ENCODE measurements at regions not wholly inside any gene's neighbourhood (a gene's known extent, or its start where the extent isn't known, plus 50 kb on each side); places are given as distances from the start of the nearest gene placed in this dataset.
"Not testable (repeated sequence)": the region's sequence is repeated elsewhere in the genome, so short reads cannot be mapped to it uniquely, and the experiment has no call there.

DNA sequence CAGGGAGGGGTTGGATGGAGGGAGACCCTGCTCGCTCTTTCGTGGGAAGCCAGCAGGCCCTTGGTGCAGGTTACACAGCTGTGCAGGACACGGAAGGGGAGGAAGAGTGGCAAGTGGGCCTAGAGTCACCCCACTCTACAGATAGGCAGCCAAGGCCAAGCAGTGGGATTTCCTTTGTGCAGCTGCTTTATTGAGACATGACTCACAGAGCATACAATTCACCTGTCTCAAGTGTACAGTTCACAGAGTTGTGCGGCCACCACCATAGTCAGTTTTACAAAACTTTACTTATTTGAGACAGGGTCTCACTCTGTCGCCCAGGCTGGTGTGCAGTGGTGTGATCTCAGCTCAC, 91.2 kb upstream of the CIBAR2 start:
- no peak for DNase-seq

DNA sequence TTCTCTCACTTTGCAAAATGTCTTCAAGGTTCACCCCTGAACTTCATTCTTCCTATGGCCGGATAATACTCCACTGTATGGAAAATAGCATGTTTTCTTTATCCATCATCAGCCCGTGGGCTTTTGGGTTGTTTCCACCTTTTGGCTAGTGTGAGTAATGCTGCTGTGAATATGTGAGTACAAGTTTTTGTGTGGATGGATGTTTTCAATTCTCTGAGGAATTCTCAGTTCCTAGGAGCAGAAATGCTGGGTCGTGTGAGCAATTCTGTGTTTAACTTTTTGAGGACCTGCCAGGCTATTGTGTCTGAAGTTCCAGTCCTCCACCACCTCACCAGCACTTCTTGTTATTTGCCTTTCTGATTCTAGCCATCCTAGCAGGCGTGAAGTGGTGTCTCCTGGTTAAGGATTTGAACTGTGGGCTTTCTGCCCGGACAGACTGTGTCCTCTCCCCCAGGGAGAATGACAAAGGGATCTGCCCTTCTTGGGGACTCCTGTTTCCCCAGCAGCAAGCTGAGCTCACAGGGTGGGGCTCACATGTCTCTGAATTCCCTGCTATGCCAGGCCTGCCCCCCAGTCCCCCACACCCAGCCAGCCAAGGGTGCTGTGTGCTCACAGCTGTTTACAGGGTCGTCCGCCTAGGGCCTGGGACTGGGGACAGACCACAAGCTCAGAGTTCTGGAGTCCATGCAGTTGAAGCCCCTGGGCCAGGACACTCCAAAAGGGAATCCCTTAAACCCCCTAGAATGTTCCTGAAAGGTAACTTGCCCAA, 92.2 kb upstream of the CIBAR2 start:
- no peak for DNase-seq

DNA sequence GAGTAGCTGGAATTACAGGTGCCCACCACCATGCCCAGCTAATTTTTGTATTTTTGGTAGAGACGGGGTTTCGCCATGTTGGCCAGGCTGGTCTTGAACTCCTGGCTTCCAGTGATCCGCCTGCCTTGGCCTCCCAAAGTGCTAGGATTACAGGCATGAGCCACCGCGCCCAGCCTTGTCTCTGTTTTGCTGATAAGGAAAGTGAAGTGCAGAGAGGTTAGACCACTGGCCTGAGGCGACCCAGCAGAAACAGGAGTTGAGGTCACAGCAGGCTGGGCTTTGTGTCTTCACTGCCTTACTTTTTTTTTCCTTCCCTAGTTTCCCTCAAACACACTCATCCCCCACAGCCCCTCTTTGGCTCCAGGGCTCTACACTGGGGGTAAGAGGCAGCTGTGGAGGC, 93.0 kb upstream of the CIBAR2 start:
- DNase-seq: not testable (repeated sequence)

DNA sequence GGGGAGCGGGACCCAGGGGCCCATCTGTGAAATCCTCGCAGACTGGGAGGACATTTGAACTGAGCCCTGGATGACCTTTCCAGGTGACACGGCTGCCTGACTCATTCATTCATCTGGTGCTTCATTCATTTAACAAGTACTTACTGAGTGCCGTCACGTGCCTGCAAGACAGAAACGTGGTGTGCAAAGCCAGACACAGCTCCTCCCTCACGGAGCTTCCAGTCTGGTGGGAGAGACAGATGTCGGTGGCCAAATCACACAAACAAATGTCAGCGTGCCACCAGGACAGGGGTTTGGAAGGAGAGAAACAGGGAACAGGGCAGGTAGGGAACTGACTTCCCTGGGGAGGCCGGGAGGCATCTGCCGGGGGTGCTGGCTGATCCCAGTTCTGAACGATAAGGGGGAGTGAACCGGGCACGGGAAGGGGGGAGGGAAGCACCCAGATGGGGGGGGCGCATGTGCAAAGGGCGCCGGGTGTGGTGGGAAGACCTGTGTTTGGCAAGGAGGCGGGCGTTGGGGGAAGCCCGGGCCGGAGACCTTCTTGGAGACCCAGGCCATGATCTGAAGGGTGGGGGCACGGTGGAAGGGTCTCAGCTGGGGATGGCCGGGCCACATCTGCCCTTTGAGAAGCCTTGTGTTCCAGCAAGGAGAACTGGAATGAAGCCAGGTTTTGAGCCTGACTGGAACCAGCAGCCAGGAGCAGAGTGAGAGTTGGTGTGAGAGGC, 93.6 kb upstream of the CIBAR2 start:
- DNase-seq: no peak

DNA sequence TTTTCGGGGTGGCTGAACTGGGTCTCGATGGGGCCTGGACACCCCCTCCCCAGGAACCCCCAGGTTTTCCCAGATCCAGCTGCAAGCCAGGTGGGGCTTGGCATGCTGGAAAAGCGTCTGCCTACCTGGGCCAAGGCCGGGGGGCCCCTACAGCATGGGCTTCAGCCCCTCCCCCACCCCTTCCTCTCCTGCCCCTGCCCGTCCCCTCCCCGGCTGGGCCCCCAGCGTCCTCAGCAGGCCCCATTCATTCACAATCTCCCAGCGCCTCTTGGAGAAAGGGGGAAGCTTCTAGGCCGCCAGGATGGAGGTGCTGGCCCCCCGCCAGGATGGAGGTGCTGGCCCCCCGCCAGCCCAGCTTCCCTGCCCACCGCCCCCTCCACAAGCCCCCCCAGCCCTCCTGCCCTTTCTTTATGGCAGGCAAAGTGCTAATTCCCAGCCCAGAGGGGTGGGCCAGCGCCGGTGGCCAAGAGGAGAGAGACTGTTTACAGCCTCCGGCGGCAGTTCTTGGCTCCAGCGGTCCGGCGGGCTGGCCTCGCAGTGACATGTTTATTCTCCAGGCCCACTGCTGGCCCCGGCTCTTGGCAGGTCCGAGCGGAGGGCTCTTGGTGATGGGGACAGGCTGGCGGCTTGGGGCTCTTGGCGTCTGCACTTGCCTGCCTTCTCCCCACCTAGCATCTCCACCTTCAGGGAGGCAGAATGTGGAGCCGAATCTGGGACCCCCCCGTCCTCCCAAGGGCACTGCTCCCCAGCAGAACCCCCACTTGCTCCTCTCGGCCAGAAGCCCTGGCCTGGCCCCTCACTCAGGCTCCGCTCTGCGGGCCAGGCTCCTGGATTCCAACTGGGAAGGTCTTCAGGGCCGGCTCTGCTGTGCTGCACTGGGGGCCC, 94.4 kb upstream of the CIBAR2 start:
- no peak for DNase-seq

DNA sequence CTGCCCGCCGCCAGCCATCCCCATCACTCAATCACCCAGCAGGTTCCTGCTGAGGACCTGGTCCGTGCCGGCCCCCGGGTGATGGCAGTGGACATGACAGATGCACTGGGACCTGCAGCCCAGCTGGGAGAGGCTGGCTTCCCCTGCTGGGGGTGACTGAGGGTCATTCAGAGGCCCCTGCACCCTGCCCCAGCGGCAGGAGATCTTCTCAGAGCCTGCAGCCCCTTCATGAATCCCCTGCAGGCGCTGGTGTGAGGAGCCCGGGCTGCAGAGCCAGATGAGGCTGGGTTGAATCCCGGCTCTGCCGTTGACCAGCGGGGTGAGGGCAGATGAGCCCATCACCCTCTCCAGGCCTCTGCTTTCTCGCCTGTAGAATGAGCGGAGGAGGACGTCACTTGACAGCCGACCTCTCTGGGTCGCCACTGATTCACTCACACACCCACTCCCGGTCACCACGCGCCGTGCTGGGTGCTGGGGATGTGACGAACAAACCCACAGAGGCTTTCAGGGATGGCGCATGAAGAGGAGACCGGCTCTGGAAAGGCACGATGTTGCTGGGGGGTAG, 95.2 kb upstream of the CIBAR2 start:
- no peak for DNase-seq

DNA sequence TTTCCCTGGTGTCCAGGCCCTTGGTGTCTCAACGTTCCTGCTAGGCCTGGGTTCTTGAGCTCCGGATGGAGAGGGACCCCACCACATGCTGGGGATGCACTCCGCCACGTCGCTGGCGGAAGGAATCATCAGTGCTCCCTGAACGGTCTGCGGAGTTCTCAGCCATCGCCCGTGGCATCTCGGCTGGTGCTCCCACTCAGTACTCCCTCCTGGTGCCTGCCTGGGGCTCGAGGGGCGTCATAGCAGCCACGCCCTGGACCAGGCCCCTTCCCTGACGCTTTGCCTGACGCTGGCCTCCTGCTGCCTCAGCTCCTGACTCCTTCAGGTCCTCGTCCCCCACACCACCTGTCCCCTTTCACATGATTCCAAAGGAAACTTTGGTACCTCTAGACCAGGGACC, 95.9 kb upstream of the CIBAR2 start:
- DNase-seq: no peak

DNA sequence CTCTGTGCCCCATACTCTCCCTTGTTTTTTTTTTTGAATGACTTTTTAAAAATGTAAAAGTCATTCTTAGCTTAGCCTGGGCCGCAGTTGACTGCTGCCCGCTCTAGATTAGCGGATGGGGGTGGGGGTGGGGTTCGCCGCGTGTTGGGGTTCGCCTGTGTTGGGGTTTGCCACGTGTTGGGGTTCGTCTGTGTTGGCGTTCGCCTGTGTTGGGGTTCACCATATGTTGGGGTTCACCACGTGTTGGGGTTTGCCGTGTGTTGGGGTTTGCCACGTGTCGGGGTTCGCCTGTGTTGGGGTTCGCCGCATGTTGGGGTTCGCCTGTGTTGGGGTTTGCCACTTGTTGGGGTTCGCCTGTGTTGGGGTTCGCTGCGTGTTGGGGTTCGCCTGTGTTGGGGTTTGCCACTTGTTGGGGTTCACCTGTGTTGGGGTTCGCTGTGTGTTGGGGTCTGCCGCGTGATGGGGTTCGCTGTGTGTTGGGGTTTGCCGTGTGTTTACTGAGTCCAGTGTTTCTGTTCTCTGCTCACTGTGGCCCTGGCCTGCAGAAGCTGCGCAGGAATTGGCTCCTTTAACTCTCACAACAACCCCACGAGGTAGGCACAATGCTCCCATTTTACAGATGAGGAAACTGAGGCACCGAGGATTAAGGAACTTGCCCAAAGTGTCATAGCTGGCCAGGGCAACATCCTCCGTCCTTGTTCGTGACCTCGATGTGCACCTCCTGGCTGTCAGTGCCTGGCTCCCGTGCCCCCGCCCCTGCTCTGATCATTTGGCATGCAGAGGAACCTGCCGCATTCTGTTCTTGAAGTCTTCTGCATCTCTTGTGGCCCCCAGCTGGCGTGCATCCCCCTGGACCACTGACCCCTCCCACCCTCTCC, 96.6 kb upstream of the CIBAR2 start:
- DNase-seq: no peak

DNA sequence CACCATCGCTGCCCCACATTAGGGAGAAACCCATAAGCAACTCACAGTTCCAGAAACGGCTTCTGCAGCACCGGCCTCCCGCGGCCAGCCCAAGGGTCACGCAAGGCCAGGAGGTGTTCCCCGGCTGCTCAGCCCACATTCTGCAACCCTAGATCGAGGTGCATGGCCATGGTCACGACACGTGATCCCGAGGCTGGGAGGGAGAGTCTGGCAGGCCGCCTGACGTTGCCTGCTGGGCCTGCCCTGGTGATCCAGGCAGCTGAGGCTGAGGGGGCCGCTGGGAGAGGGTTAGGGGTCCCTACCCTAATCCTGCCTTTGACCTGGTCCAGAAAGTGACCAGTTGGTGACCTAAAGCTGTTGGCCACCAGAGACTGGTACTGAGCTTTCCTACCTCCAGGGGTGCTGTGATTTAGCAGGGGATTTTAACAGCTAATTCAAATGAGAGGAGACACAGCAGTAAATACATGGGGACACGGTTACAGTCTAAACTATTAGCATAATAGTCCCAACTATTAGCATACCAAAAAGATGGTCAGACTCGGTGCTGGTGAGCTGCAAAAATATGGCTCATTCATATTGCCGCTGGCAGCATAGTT, 97.4 kb upstream of the CIBAR2 start:
- no peak for DNase-seq

DNA sequence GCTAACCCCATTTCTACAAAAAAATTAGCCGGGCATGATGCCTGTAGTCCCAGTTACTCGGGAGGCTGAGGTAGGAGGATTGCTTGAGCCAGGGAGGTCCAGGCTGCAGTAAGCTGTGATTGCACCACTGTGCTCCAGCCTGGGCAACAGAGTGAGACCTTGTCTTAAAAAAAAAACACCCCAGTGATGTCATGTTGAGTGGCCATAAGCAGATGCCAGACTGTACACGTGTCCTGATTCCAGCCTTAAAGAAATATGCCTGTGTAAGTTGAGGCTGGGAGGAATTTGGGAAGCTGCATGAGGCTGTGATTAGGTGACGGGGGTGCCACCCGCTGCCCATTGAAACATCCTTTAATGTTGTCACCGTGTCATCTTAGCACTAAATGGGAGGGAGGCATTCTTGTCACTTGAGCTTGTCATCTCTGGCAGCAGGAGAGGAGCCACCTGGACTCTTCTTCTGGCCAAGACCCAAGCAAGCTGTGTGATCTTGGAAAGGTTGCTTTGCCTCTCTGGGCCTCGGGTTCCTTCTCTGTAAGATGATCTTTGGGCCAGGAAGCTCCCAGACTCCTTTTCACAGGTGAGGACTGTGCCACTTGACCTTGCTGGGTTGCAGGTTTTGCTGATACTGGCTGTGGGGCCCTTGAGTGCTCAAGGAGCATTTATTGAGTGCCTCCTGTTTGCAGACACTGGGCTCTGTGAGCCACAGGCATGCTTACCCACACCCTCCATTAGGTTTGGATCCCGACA, 98.3 kb upstream of the CIBAR2 start:
- DNase-seq: no peak

DNA sequence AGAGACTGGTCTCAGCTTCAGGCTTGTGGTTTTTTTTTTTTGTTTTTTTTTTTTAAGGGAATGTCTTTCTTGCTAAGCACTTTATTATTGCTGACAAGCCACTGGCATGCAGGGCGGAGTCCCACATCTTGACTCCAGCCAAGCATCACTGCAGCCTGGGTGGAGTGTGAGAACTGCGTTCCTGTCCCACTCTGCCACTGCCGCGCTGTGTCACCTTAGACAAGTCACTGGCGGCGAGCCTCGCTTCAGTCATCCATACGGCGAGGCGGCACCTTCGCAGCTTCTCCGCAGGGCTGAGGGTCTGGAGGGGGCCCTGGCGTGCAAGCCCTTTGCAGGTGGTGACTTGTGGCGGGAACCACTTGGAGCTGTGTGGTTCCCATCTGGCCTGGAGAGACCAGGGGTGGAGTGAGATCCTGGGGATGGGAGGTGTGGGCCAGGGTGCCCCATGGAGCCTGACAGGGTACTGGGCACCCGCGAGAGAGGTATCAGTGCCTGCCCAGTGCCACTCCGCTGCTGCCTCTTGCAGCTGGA, 99.1 kb upstream of the CIBAR2 start:
- DNase-seq: no peak

DNA sequence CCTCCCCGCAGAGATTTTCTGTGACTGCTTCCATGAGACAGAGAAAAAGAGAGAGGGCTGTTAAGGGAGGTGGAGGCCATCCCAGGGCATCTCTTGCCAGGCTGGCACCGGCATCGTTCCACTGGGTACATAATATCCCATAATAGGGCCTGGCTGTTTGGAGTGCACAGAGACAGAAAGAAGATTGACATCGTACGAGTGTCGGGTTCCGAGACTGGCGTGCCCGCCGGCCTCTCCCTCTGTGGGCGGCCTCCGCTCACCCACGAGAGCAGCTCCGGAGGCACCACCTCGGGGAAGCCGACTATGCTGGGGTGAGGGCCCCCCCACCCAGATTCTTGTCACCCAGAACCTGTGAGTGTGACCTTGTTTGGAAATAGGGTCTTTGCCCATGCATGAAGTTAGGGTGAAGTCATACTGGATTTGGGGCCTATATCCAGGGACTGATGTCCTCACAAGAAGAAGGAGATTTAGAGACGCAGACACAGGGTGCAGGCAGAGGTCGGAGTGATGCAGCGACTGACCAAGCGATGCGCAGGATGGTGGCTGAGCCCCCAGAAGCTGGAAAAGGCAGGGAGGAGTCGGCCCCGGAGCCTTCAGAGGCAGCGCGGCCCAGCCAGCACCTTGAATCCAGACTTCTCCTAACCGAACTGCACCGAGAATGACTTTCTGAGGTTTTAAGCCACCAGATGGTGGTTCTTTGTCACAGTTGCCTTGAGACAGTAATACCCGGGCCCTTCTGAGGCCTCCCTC, 101.8 kb upstream of the CIBAR2 start:
- no peak for DNase-seq

DNA sequence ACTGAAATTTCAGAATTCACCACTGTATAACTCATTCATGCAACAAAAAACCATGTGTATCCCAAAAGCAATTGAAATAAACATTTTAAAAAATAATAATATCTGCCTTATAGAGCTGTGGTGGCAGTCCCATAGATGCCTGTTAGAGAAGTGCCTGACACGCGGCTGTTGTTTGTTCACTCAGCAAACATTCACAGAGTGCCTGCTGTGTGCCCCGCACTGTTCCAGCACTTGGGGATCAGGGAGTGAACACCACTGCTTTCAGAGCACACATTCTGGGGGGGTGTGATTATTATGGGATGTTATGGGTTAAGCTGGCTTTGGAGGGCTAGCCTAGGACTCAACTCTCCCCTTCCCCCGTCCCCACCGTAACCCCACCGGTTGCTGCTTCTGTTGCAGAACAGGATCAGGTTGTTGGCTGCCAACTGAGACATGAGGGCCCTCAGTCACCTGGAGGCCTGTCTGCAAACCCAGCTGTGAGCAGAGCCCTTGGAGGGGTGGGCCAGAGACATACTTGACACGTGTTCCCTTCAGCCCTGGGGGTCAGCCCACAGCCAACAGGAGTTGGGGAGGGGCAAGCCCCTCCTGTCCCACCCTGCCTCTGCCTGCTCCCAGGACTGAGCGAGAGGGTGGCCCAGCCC, 103.3 kb upstream of the CIBAR2 start:
- DNase-seq: no peak

DNA sequence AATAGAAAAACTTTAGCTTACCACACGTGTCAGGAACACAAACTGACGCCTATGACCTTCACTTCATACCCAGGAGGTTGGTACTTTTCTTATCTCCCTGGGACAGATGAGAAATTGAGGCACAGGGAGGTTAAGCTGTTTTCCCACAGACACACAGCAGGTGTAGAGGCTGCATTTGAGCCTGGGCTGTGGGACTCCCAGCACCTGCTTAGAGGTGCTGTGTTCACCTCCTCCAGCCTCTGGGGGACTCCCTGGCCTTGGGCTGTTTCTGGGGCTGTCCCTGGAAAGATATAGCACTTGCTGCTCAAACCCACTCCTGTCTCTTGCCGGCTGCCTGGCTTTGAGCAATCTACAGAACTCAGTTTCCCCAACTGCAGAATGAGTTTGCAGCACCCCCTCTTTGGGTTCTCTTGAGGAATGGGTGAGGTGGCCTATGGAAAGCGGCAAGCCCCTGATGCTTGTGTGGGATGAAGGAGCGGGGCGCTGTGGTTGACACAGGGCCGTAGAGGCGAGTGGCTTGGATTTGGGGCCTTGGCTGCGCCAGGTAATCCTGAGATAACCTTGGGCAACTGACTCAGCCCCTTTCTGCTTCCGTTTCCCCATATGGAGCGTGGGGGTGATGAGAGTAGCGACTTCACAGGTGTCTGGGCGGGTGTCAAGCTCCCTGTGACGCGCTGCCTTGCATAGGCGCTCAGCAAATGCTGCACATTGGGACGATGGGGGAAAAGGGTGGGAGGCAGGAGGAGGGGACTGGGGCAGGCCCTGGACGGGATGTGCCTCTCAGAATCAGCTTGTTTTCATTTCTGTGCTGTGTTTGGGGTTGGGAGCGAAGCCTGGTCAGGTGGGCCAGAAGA, 104.5 kb upstream of the CIBAR2 start:
- DNase-seq: no peak

DNA sequence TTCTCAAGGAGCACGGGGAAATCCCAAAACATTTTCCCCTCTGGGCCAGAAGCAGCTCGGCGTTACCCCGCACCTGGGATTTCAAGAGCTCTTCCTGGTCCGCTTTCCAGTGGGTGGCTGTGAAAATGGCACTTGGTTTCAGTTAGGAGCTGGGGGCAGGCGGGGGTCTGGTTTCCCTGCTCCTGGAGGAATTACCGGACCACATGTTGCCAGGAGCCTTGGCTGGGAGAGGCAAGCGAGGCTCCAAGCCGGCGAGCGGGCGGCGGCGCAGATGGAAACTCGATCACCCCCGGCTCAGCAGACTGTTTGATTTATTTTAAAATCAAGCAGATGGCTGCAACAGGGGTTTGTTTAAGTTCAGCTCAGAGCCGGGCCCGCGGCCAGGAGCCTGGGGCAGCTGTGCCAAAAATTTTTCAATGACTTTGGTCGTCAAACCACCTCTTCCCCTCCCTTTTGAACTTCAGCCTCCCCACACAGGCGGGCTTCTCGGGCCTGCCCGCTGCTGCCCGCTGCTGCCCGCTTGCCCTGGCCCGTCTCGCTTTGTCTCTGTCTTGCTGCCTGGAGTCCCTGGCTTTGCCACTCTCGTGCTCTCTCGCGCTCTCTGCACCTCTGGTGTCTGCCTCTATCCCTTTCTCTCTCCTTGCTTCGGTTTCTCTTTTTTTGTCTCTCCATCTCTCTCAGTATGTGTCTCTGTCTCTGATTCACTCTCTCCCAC, 108.0 kb upstream of the CIBAR2 start:
- DNase-seq: no peak

DNA sequence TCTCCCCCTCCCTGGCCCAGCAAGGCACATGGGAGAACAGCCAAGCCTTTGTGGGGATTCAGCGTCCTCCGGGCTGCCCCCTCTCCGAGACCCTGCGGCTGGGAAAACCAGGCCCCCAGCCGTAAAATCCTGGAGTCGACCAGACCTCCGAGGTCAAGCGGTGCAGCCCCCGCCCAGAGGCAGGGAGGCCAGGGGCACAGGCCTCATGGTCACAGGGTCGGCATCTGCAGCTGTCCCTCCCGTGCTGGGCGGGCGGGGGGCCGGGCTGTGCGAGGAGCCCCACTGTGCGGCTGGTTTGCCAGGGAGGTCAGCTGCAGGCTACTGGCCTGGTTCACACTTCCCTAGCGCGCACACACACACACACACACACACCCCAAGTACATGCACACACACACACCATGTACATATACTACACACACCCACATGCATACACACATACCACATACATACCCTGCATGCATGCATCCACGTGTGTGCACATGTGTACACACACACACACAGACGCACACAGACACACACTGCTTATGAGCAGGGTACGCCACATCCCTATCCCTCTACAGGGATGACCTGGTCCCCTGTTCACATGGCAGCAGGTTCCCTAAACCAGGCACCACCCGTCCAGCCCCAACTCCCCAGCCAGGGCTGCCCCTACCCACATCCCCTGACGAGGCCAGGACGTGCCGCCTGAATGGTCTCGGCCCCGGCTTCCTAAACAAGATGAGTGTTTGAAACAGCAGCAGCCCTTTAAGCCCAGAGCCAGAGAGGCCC, 108.9 kb upstream of the CIBAR2 start:
- no peak for DNase-seq

DNA sequence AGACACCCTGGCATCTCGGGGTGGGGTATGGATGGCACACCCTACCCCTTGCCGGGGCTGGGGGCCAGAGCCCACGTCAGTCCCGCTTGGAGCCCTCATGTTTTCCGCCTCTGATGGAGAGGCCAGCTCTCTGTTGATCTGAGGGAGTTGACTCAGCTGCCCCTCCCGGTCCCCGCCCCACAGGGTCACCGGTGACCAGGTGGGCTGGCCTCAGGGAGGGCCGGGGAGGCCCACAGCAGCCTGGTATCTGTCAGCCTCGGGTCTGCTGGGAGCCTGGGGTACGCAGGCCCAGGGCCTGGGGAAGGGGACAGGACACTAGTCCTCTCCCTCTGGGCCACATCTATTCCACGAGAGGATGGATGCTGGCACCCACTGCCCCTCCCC, 109.5 kb upstream of the CIBAR2 start:
- no peak for DNase-seq

All from activated CD4-positive, CD25-positive, alpha-beta regulatory T cell treated with anti-CD3 and anti-CD28 coated beads, Interleukin-2, amount 50 U/mL, for 72 hours (primary cell).